DMS153 (cell line): ENCODE measurements at regions not wholly inside any gene's neighbourhood (a gene's known extent, or its start where the extent isn't known, plus 50 kb on each side); places are given as distances from the start of the nearest gene placed in this dataset.

ENCODE experiments used
- DNase-seq: peaks from one replicate; lab custom pipeline; 2025; lab: John Stamatoyannopoulos, UW

GRCh38 chr21:27425574-27425973 lies 458.7 kb upstream of the ADAMTS5 start:
- DNase-seq, result no peak

GRCh38 chr21:27425172-27425571 lies 458.3 kb upstream of the ADAMTS5 start:
- DNase-seq, result no peak

- no peak for DNase-seq
Measured at GRCh38 chr21:27424601-27425000, 457.7 kb upstream of the ADAMTS5 start.

GRCh38 chr21:27423906-27424595 lies 457.2 kb upstream of the ADAMTS5 start:
- DNase-seq, result no peak

- DNase-seq, result no peak
Measured at GRCh38 chr21:27423038-27423437, 456.1 kb upstream of the ADAMTS5 start.

- no peak for DNase-seq
Measured at GRCh38 chr21:27422435-27422834, 455.5 kb upstream of the ADAMTS5 start.

GRCh38 chr21:27421654-27422053 lies 454.8 kb upstream of the ADAMTS5 start:
- DNase-seq, result no peak

GRCh38 chr21:27419153-27419552 lies 452.3 kb upstream of the ADAMTS5 start:
- DNase-seq, result no peak

- no peak for DNase-seq
Measured at GRCh38 chr21:27418346-27418745, 451.5 kb upstream of the ADAMTS5 start.

GRCh38 chr21:27412530-27412929 lies 445.6 kb upstream of the ADAMTS5 start:
- DNase-seq, result no peak

GRCh38 chr21:27408826-27409225 lies 441.9 kb upstream of the ADAMTS5 start:
- no peak for DNase-seq

- no peak for DNase-seq
Measured at GRCh38 chr21:27407271-27407670, 440.4 kb upstream of the ADAMTS5 start.

- DNase-seq, result no peak
Measured at GRCh38 chr21:27406300-27407009, 439.6 kb upstream of the ADAMTS5 start.

GRCh38 chr21:27403011-27403410 lies 436.1 kb upstream of the ADAMTS5 start:
- DNase-seq, result no peak

- DNase-seq, result no peak
Measured at GRCh38 chr21:27400045-27400444, 433.2 kb upstream of the ADAMTS5 start.

- DNase-seq, result no peak
Measured at GRCh38 chr21:27397578-27397977, 430.7 kb upstream of the ADAMTS5 start.

GRCh38 chr21:27393726-27394125 lies 426.8 kb upstream of the ADAMTS5 start:
- DNase-seq, result no peak

- DNase-seq, result no peak
Measured at GRCh38 chr21:27391990-27392389, 425.1 kb upstream of the ADAMTS5 start.

GRCh38 chr21:27390384-27390783 lies 423.5 kb upstream of the ADAMTS5 start:
- no peak for DNase-seq

- no peak for DNase-seq
Measured at GRCh38 chr21:27388825-27389224, 421.9 kb upstream of the ADAMTS5 start.

- no peak for DNase-seq
Measured at GRCh38 chr21:27382404-27382803, 415.5 kb upstream of the ADAMTS5 start.

- DNase-seq, result no peak
Measured at GRCh38 chr21:27380303-27380702, 413.4 kb upstream of the ADAMTS5 start.

GRCh38 chr21:27379354-27379753 lies 412.5 kb upstream of the ADAMTS5 start:
- no peak for DNase-seq

GRCh38 chr21:27372381-27372780 lies 405.5 kb upstream of the ADAMTS5 start:
- no peak for DNase-seq
